HG03442 (cell line): ENCODE measurements at regions not wholly inside any gene's neighbourhood (a gene's known extent, or its start where the extent isn't known, plus 50 kb on each side); places are given as distances from the start of the nearest gene placed in this dataset.

ENCODE experiments used
- ATAC-seq: cut with Tn5 transposase; IDR thresholded peaks from one replicate; pipeline ENCODE4 v1.9.1; 2021; ENCODE audit warnings: mild to moderate bottlenecking, moderate library complexity; ENCODE audit not compliant: unreplicated experiment

GRCh38 chr4:178470996-178471784 is 1029.0 kb upstream of the AGA start:
- ATAC-seq: no peak

DNA sequence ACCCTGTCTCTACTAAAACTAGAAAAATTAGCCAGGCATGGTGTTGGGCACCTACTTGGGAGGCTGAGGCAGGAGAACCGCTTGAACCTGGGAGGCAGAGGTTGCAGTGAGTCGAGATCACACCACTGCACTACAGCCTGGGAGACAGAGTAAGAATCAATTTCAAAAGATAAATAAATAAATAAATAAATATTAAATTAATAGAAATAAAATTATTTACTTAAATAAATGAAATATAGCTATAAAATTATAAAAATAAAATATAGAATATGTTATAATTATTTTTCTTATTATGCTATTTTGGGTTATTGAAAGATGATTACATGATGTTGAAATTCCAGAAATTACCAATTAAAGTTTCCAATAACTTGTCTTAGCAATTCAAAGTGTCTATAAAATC is 1029.8 kb upstream of the AGA start:
- no peak for ATAC-seq

DNA sequence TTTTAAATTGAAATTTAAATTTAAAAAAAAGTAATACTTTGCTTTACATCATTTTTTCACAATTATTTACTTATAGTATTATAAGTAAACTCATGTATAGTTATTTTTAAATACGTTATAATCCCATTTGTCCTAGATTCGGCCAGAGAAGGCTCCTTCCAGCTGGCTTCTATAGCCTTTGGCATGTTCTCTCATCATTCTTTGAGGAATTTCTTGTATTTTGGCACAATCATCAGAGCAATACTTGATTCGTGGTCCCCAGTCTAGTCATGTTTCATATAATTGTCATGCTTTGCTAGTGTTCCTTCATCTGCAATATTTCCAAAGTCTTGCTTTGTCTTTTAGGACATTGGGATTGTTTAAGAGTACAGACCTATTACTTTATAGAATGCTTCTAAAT is 1037.9 kb upstream of the AGA start:
- no peak for ATAC-seq

DNA sequence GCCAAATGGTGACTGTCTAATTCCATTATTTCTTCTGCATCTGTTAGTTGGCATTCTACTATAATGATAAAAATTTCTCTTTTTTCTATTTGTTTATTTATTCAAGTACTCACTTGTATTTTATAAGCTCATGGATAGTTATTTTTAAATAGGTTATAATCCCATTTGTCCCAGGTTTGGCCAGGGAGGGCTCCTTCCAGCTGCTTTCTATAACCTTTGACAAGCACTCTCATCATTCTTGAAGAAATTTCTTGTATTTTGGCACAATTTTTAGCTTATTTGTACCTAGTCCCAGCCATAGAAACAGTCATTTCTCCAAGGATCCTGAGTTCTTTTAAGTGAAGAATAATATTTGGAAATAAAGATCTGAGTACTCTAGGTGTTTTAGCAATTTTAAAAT is 1038.6 kb upstream of the AGA start:
- ATAC-seq: no peak

DNA sequence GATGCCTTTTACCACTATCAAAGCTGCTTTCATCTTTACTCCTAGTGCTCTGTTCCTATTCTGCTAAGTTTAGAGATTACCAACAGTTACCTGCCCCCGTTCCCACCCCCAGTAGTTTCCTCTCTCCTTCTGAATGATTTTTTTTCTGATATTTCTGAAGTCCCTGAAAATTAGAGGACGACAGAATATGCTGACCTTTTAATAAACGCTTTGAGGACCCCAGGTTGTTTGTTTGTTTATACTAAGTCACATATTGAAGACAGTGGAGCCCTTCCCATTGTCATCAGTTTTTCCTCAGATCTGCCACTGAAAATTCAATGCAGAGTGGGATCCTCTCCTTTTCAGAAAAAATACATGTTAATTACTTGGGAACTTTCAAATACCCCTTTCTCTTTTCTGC is 1039.3 kb upstream of the AGA start:
- ATAC-seq: no peak

DNA sequence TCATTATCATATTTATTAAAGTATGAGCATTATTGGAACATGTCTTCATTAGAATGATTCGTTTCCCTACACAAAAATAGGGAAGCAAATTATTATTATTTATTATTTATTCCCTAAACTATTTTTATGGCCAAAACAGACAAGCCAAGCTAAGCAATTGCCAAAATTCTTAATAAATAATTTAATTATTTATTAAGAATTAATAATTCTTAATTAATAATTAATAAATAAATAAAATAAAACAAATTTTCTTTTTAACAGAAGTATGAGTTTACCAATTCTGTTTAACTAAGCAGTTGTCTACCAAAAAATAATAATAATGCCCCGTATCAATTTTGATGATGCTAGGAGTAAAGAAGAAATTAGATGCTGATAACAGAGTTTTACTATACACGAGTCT is 1080.8 kb upstream of the AGA start:
- ATAC-seq: no peak

DNA sequence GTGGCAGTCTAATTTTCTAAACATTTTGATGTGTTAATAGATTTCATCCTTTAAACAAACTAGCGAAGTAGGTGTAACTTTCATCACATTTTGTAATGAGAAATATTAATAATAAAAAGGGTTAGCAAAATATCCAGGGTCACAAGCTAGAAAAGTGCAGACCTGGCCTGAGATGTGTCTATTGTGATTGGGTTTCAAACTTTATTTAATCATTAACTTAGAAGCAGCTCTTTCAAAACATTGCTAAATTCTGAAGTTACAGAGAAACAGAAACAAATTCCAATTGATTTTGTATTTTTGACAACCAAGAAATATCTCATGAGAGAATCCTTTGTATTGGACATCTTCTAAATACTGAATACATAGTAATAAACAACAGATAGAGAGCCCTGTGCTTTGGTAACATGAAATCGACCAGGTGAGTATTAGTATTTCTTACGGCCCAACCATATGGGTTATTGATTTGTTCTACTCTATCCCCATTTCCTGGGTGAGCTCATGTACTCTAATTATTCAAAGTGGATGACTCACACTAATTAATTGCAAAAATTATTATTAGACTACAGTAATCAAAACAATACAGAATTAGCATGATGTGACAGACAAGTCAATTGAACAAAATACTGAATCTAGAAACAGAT is 1093.8 kb upstream of the AGA start:
- ATAC-seq: no peak

- ATAC-seq: no peak
These were observed 1111.0 kb upstream of the AGA start for GRCh38 chr4:178553201-178553600.

GRCh38 chr4:178554352-178554751 is 1112.1 kb upstream of the AGA start:
- ATAC-seq: no peak

- ATAC-seq: no peak
These were observed 1114.6 kb upstream of the AGA start for GRCh38 chr4:178556796-178557195.

- ATAC-seq: no peak
These were observed 1135.7 kb upstream of the AGA start for GRCh38 chr4:178577933-178578332.

DNA sequence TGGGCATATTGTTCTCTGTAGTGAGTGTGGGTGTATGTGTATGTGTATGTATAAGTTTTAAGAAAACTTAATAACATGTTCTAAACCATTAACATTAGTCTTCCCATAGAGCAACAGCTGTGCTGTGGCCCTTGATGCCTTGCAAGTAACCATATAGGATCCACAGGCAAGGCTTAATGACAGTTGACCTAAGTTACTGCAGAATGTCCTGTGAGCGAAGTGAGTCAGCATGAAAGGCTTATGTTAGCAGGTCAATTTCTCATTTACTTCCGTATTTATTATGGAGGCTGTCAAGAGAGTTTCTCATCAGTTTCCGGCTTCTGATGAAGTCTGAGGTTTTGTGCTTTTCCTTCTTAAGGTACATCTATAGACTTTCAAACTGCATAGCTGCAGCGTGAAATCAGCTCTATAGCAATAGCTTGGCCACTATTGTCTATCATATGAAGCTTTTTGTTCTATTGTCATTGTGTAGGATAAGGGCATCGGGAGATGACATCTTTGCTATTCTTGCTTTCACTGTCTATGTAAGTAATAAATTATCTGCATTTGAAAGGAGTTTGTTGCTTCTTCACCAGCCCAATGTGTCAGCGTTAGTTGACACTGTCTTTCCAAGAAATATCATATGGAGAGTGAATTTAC is 1153.4 kb upstream of the AGA start:
- ATAC-seq: no peak

- ATAC-seq: no peak
These were observed 1156.4 kb upstream of the AGA start for GRCh38 chr4:178598672-178599071.

- ATAC-seq: no peak
These were observed 1157.3 kb upstream of the AGA start for GRCh38 chr4:178599521-178599920.

GRCh38 chr4:178602833-178603232 is 1160.6 kb upstream of the AGA start:
- ATAC-seq: no peak

DNA sequence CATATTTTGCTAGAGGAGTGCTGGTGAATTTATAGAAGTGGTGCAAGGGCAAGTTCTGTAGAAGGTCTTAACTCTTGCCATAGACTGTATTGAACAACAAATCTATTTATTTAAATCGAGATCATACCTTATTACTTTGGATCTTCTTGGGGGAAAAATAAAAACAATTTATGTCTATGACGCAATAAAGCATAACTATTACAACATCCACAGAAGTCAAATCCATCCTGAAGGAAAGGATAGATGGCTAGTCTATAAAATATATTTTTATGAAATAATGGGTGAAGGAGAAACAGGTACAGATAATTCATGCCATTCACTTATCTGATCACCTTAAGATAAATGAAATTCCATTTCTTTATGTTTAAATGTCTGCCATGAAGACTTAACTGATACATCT is 1168.8 kb upstream of the AGA start:
- no peak for ATAC-seq

DNA sequence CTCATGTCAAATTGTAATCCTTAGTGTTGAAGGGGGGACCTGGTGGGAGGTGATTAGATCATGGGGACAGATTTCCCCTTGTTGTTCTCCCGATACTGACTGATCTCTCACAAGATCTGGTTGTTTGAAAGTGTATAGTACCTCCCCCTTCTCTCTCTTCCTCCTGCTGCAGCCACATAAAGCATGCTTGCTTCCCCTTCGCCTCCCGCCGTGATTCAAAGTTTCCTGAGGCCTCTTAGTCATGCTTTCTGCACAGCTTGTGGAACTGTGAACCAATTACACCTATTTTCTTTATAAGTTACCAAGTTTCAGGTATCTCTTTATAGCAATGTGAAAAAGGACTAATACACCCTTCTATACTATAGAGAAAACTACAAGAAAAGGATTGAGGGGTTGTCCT is 1170.5 kb upstream of the AGA start:
- ATAC-seq: no peak

GRCh38 chr4:178632415-178632814 is 1190.2 kb upstream of the AGA start:
- ATAC-seq: no peak

- ATAC-seq: no peak
These were observed 1191.0 kb upstream of the AGA start for GRCh38 chr4:178633263-178633662.

DNA sequence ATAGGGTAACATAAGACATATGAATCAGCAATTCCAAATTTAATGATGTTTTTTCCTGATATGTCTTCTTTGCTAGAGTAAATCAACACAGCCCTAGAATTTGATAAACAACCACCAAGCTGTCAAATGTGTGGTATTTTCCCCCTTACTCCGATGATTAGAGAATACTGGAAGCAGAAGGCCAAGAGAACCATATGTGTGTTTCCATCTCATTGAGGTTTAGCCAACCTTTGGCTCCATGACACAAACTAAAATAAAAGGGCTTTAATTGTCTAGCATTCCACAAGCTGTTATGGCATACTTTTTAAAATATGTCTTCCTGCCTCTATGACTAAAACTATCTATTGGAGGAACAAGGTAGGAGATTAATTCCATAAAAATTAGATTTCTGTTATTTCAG is 1222.4 kb upstream of the AGA start:
- ATAC-seq: no peak

GRCh38 chr4:178665916-178666315 is 1223.7 kb upstream of the AGA start:
- no peak for ATAC-seq

- no peak for ATAC-seq
These were observed 1229.5 kb upstream of the AGA start for GRCh38 chr4:178671766-178672165.
